ENCODE measurements at regions not wholly inside any gene's neighbourhood (a gene's known extent, or its start where the extent isn't known, plus 50 kb on each side); places are given as distances from the start of the nearest gene placed in this dataset.
A peak's percentile ranks its signal among the peaks of the same experiment; 100 is the strongest.
"Not testable (repeated sequence)": the region's sequence is repeated elsewhere in the genome, so short reads cannot be mapped to it uniquely, and the experiment has no call there.

DNA sequence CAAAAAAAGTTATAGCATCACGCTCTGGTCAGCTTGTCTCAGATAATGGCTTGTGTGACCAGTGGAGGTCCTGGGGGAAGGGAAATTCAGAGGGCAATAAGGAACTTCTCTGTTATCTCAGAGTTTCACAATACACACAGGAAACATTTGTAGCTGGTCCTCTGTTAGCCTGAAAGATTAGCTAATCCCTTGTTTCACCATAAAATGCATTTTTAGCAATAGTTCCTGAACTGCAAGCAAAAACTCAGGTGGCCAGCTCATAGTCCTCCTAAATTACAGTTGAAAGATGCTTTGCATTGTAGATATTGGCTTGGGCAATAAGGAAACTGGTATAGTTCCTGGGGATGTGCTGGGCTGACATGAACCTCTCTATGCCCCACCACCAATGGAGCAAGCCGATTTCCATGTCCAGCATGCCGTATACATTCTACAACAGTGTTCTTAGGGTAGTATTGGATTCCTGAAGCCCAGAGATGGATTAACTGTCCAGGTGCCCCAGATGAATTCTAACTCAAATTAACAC is 141.5 kb upstream of the TBL1XR1 start:
- DNase-seq (ENCODE audit: low spot score) = peak; percentile 47

DNA sequence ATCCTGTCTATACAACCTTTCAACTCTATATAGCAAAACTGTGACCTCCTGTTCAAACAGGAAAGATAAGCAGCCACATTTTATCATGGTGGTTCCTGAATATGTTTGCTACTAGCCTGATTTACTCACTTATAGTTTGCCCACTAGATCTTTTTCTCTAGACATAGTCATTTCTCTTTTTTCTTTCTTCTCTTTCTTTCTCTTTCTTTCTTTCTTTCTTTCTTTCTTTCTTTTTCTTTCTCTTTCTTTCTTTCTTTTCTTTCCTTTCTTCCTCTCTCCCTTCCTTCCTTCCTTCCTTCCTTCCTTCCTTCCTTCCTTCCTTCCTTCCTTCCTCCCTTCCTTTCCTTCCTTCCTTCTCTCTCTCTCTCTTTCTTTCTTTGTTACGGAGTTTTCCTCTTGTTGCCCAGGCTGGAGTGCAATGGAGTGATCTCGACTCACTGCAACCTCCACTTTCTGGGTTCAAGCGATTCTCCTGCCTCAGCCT is 142.0 kb upstream of the TBL1XR1 start:
- not testable (repeated sequence) for DNase-seq (ENCODE audit: low spot score)

DNA sequence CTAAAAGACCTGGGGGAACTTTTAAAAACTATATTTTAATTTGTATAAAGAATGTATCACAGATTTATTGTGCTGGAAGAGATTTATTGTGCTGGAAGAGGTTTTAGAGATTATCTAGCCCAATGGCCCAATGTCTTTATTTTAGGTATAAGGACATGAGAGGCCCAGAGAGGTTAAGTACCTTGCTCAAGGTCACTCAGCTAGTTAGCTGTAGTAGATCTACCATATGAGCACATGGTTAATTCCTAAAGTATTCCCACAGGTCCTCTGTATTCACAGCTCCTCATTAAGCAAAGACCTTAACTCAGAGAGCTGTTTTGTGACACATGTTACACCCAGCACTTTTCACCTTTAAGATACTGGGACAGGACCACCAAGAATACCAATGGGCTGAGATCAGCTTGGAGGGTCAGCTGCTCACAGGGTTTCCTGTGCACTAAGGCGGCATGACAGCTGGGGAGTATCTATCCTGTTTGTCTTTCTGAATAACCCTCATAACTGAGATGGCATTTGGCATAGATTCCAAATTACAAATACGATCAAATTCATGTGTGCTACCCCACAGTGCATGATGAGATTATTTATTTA is 143.1 kb upstream of the TBL1XR1 start:
- DNase-seq (ENCODE audit: low spot score) = no peak

DNA sequence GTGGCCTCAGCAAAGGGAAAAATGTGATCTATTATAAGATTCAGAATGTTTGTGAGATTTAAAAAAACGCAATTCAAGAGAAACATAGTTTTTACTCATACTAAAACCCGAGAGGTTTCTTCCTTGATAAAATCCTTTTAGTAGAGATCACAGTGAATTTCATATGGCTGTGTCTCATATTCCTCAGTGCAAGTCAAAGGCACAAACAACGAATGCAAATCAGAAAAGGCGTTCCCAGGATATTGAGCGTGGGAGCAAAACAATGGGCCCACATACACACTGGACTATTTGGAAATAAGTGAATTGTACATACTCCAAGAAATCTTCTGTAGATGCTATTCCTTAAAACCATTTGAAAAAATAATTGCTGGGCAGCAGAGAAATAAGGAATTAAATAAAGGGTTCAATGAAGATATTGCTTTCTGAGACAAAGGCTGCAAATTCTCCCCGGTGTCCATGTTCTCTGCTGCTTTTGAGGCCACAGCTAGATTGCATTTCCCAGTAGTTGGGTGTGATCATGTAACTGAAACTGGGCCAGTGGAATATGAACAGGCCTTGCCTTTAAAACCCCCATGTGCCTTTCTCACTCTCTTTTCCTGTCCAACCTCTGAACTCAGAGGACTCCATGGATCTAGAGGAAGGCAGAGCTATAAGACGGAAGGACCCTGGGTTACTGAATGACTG is 144.6 kb upstream of the TBL1XR1 start:
- no peak for DNase-seq (ENCODE audit: low spot score)

DNA sequence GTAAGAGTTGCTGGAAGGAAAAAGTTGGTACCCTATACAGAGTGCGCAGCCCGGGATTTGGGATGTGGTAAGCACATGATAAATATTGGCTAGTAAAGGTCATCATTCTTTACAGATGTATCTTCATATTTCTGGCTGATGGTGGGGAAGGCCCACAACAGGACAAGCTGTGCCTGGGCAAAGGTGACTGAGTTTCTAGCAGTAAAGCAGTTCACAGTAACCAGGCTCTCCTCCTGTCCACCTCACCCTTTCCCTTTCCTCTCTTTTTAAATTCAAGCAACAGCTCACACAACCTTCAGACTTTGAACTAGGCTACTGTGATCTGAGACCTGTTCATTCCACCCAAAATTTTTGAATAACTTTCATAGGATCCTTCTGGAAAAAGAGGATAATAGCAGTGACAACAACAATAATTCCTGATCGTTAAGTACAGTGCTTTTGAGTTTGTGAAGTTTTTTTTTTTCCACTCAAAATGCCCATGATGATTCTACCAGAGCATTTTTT is 145.9 kb upstream of the TBL1XR1 start:
- DNase-seq (ENCODE audit: low spot score) = no peak

DNA sequence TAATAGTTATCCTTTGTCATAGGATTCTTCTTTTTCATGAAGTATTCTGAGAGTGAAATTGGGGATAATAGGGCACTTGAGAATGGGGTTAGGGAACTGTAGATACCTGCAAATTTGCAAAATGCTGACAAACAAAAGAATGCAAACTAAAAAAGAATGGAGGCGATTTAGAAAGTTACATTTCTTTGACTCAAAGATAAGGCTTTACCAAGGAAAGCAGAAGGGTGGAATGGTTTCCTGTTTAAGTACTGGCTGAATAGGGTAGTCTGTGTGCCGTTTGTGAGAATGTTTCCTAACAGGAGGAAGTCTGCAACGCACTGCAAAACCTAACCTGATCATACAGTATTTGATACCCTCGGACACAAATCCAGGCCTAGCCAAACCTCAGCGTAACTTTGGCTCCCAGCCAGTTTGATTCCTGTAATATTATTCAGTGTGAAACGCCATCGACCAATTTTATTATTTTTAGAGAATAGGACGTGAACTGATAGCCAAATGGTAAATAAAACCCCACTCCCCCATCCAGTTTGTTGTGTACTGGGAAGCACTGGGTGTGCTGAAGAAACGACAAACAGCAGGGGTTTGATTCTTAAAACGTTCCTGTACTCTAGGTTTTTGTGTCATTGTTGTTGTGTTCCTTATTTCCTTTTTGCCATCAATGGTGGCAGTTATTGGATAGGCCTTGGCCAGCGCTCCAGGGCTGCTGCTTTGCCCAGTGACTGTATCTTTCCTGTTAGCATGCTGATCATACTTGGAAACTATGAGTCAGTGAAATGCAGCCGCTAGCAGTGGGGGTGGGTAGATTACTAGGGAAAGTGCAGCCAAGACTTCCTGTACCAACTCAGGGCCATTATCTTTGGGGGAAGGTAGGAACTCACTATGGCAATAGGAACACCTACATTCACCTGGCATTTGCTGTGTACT is 148.0 kb upstream of the TBL1XR1 start:
- peak; percentile 90 for DNase-seq (ENCODE audit: low spot score)

DNA sequence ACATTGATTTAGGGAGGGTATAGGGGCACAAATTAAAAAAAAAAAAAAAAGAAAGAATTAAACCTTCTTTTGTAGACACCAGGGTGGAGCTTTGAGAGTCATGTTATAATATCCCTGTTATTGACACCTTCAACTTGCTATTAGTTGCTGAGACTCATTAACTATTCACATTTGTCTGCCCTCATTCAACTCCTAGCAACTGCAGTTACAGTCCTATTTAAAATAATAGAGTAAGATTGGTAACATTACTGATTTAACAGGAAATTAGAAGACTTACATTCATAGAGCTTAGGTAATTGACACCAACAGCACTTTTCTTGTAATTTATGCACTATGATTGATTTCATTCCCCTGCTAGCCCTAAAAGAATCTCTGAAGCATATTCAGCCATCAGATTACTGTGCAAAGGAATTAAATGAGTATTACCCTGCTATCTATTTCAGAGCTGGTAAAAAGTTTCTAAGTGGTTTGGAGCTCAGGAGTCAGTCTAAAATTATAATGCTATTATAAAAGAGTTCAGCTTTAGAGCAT is 148.8 kb upstream of the TBL1XR1 start:
- DNase-seq (ENCODE audit: low spot score) = no peak

DNA sequence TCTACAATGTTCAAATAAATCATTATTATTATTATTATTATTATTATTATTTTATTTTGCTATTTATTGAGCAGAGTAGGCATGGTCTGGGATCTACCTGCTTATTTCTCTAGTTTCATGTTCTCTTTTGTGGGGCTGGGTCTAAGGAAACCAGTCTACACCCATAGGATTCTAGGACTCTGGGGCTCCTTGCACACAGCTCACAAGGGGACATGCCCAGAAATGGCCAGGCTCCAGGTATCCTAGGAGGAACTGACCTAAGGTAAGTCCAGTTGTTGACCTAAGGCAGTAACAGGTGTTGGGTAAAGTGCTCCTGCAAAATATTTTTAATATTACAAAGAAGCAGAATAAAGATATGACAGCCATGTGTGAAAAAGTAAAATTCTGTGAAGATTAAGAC is 149.6 kb upstream of the TBL1XR1 start:
- no peak for DNase-seq (ENCODE audit: low spot score)

DNA sequence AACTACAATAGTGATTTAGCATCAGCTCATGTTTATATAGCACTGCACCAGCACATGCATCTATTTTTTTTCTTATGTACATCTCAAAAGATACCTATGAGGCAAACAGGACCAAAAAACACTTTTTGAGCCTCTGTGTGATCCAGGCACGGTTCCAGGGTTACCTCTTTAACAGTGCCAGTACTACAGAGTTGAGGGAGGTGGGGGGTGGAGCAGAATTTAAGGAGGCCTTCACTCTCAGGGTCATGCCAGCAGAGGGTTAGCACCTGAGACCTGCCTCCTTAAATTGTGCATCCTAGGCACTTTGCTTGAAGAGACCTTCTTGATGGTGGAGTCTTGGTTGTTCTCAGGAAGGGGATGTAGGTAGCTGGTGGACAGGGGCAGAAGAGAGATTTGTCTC is 150.3 kb upstream of the TBL1XR1 start:
- DNase-seq (ENCODE audit: low spot score) = no peak

DNA sequence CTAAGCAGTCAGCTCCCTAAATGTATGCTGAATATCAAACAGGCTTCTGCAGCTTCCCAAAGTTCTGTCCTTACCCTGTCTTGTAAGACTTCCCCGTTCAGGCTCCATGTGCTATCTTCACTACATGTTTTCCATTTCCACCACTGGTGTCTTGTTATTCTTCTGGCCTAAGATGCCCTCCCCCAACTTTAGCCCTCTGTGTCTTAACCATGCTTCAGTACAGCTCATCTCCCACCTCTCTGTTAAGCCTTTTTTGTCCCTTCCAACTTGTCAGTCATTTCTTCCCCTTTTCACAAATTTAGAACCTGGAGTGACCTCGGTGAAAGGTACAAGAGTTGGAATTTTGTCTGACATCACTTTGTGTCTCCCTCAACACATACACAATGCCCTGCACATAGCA is 151.7 kb upstream of the TBL1XR1 start:
- DNase-seq (ENCODE audit: low spot score) = no peak

DNA sequence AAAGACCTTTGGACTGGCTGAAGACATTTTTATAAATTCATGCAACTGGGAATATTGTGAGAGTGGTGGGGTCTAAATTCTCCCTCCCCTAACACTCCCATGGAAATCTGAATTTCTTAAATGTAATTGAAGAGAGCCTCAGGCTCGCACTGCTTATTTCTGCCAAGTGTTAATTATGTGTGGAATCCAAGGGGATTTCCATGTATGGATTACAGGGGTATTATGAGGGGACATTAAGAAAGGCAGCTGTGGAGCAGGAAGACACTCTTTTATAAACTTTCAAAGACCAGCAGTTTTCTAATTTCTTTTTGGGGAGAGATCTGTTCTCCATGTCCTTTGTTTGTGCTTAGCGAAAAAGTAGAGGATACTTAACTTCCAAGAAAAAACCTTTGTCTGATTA is 152.1 kb upstream of the TBL1XR1 start:
- no peak for DNase-seq (ENCODE audit: low spot score)

DNA sequence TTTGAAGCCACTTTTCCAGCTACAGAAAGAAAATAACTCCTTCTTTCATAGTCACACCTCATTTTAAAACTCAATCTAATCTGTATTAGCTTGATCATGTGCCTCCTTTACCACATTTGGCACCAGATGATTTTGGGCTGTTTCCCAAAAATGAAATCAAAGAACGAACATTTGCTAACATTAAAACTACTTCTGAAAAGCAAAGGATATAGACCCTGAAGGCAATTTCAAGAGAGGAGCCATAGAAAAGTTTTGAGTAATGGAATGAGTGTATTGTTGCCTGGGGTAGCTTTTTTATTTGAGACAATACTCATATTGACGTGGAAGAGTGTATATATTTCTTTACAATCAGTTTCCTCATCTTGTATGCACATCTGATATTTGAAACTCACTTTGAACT is 152.8 kb upstream of the TBL1XR1 start:
- no peak for DNase-seq (ENCODE audit: low spot score)

DNA sequence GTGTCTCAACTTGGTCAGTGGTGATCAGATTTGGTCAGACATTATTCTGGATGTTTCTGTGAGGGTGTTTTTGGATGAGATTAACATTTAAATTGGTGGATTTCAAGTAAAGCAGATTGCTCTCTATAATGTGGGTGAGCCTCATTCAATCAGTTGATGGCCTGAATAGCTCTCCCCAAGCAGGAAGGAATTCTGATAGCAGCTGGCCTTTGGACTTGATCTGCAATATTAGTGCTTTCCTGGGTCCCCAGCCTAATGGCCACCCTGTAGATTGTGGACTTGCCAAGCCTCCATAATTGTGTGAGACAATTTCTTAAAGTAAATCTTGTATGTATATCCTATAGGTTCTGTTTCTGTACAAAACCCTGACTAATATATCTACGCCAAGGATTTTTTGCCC is 153.9 kb upstream of the TBL1XR1 start:
- no peak for DNase-seq (ENCODE audit: low spot score)

DNA sequence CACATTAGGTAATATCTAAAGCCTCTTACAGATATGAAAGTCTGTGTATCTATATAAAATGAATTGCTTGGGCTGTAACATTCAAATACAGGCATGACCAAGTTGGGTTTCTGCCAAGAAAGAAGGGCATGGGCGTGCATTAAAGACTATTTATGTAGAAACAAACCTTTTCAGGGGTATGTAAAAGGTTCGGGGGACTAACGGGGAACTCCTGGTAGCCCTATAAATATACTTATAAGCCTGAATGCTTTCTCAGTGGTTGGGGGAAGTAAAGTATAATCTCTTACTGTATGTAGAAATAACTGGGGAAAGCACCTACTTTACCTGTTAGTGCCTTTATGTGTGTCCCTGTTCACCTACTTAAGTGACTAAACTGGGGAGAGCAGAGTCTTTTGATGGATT is 154.5 kb upstream of the TBL1XR1 start:
- DNase-seq (ENCODE audit: low spot score) = no peak

DNA sequence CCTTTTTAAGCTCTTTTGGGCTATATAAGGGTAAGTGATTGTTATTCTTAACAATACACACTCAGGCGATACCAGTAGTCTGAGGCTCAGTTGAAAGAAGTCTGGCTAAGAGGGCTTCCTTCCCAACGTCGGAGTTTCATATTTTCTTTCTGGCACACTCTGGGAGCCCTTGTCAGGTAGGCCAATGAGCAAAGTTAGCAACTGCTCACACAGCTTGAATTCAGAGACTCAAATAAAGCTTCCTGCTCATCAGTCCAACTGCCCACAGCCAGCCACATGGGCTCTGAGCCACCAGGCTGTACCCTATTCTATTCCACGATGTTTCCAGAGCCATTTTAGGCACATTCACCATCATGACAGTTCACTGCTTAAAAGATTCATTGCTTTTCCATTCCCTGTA is 155.1 kb upstream of the TBL1XR1 start:
- no peak for DNase-seq (ENCODE audit: low spot score)

DNA sequence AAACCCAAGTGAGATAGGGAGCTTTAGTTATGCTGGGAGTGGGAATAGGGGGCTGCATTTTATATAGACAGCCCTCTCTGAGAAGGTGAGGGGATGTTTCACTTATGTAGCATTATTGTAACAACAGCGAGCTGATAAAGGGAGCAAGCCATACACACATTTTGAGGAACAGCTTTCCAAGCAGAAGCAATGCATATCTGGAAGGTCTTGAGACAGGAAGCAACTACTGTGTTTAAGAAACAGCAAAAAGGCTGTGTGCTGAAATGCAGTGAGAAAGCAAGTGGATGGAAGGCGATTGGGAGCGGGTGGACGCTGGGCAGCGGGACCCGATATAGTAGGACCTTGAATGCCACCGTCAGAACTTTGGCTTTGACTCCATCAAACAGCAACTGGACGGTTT is 155.9 kb upstream of the TBL1XR1 start:
- DNase-seq (ENCODE audit: low spot score) = no peak

DNA sequence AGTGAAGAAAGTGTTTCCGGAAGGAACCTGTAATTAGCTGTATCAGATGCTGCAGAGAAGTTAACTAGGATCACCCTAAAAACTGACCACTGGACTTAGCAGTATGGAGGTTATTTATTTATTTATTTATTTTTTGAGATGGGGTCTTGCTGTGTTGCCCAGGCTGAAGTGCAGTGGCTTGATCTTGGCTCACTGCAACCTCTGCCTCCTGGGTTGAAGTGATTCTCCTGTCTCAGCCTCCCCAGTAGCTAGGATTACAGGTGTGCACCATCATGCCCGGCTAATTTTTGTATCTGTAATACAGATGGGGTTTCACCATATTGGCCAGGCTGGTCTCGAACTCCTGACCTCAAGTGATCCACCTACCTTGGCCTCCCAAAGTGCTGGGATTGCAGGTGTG is 156.6 kb upstream of the TBL1XR1 start:
- not testable (repeated sequence) for DNase-seq (ENCODE audit: low spot score)

DNA sequence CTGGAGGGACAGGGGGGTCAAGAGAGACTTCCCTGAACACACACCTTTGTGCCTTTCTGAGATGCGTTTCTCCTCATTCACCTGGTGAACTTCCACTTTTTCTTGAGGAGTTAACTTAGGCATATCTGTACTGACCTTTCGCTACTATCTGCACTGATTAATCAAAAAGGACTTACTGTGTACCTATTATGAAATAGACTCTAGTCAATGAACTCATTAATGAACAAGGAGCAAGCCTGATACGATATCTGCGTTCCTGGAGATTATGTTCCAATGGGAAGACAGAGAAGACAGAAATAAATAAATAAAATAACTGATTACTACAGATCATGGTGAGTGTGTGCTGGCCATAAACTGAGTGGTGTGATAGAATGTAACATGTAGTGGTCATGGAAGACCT is 157.2 kb upstream of the TBL1XR1 start:
- no peak for DNase-seq (ENCODE audit: low spot score)

DNA sequence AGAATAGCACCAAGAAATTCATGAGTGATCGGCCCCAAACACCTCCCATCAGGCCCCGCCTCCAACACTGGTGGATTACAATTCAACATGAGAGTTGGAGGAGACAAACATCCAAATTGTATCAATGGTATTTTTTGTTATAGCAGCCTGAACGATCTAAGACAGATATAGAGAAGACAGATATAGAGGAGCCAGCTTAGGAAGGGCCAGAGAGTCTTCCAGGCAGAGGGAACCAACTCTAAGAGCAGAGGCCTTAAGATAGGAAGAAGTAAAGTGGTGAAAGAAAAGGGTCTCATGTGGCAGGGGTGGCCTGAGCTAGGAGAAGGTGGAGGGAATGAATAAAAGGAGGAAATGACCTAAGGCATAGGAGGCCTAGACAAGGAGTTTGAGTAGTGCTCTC is 158.8 kb upstream of the TBL1XR1 start:
- DNase-seq (ENCODE audit: low spot score) = no peak

DNA sequence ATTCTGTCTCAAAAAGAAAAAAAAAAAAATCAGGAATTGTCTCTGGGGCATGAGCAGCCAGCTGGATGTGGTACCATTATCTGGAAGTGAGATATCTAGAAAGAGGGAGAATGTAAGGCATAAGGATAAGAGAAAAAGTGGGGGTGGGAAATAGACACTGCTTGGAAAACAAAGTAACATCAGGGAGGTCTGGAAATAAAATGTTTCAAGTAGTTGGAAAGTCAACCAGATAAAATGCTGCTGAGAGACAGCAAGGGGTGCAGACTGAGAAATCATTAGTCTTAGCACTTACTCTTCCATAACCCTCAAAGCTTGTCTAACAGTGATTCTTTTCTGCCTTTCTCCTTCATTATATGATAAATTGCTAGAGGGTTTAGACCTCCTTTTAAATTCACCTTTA is 159.7 kb upstream of the TBL1XR1 start:
- DNase-seq (ENCODE audit: low spot score) = no peak

DNA sequence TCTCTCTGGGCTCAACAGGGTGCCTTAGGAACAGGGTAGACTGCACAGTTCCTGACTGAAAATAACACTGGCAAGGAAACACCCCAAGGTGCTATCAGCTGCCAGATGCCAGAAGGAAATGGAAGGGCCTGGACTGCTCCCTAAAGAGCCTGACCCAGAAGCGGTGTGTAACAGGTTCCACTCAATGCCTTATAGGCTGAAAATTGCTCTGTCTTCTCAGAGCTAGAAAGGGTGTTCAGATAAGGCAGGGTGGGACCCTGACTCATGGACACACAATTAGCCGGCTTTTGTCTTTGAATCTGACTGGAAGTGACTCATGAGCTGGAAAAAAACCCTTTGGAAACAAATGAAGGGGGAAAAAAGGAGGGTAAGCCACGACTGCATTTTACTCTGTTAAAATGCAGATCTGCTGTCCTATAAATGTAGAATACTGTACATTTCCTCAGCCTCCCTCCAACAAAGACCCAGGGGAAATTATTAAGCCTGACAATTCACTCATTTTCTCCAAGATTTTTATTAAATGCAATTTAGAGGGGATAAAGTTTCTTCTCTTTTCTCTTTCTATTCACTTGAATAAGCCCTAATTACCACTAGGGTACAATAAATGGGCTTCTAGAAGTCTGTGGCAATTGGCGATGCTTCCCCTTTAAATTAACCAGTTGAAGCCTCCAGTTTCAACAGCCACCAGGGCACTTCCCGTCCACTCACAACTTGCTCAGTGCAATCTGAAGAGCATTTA is 160.2 kb upstream of the TBL1XR1 start:
- peak; percentile 67 for DNase-seq (ENCODE audit: low spot score)
